ENCODE measurements at regions not wholly inside any gene's neighbourhood (a gene's known extent, or its start where the extent isn't known, plus 50 kb on each side); places are given as distances from the start of the nearest gene placed in this dataset.

DNA sequence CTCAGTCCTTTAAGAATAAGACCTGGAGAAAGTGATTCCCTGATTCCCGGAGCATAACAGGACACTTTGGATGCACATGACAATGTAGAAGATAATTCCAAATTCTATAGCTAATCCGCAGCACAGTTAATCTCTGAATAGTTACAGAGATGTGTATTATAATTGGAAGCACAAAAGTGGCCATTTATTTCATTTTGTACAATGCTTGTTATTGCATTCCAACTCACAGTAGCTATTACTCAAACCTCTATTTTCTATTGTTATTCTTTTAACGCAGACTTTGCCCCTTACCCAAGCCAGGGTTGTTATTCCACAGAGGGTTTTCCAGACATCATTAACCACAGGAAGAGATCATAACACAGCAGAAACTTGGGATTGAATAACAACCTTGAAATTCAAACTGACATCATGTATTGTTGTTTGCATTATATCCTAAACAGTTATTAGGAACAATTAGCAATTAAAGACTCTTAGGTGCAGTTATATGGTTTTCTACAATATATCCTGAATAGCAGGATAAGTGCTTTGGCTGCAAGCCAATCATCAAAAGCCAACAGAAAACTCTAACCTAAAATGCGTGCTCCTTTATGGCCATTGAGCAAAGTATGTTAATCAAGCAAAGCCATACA, 984.0 kb upstream of the TENM3 start:
- TF ChIP-seq YY1 (IDR thresholded peaks at IDR 0.05; ENCODE audit: insufficient read depth, insufficient read length) (no peak), ZNF274 (IDR thresholded peaks at IDR 0.05; ENCODE audit: low read depth, low read length) (no peak), SUZ12 (IDR thresholded peaks at IDR 0.05; ENCODE audit: extremely low read depth, insufficient read depth, insufficient read length) (no peak)

All from NT2/D1 (cell line).